ENCODE measurements at regions not wholly inside any gene's neighbourhood (a gene's known extent, or its start where the extent isn't known, plus 50 kb on each side); places are given as distances from the start of the nearest gene placed in this dataset.

GRCh38 chr2:155997538-155997937 lies 335.0 kb downstream of the NR4A2 start:
- Histone ChIP-seq H4K20me1 (ENCODE audit: control insufficient read depth, insufficient read depth, insufficient read length) (no peaks in the 10 kb centered on the region), H2BK12ac (ENCODE audit: insufficient read length, low read depth, low read length) (no peak overlapping the region), H4K5ac (ENCODE audit: insufficient read length, low read depth, low read length) (no peak overlapping the region), H3K9me3 (ENCODE audit: control insufficient read depth, low read depth, low read length) (no peaks in the 10 kb centered on the region), H2BK20ac (ENCODE audit: low read depth, low read length, poor library complexity, severe bottlenecking) (no peak overlapping the region), H4K8ac (replicated peaks; ENCODE audit: insufficient read length, low read depth, low read length) (no peak overlapping the region), H3K27me3 (ENCODE audit: insufficient read depth, low read length) (no peaks in the 10 kb centered on the region), H3K4ac (ENCODE audit: low read depth, low read length) (no peak overlapping the region), H2AK5ac (ENCODE audit: insufficient read length, low read length) (no peak overlapping the region), H3K14ac (ENCODE audit: insufficient read depth, low read length) (no peak overlapping the region), H3K9ac (ENCODE audit: extremely low read depth, insufficient read length, low read length) (no peak overlapping the region), H2BK15ac (ENCODE audit: low read depth, low read length) (no peak overlapping the region), H3K79me1 (ENCODE audit: insufficient read depth, low read depth, low read length, poor library complexity, severe bottlenecking) (no peaks in the 10 kb centered on the region), H2BK120ac (ENCODE audit: low read depth, low read length, poor library complexity, severe bottlenecking) (no peak overlapping the region), H4K91ac (ENCODE audit: insufficient read length, low read depth, low read length) (no peak overlapping the region), H2BK5ac (ENCODE audit: insufficient read length, low read length) (no peak overlapping the region), H3K23ac (ENCODE audit: insufficient read length, low read depth, low read length) (no peak overlapping the region), H3K27ac (ENCODE audit: insufficient read length, low read depth, low read length) (no peak overlapping the region), H3K18ac (ENCODE audit: insufficient read length, low read depth, low read length) (no peak overlapping the region), H3K23me2 (ENCODE audit: insufficient read length, low read depth, low read length, poor library complexity, severe bottlenecking) (no peaks in the 10 kb centered on the region), H3K56ac (ENCODE audit: insufficient read length, low read depth, low read length) (no peak overlapping the region), H2AFZ (ENCODE audit: low read length) (no peak overlapping the region), H3K4me1 (ENCODE audit: insufficient read depth, low read length) (no peaks in the 10 kb centered on the region), H3T11ph (ENCODE audit: low read length) (no peak overlapping the region), H3K79me2 (ENCODE audit: insufficient read depth, low read length) (no peaks in the 10 kb centered on the region), H3K4me2 (ENCODE audit: insufficient read depth, insufficient read length, low read length) (no peak overlapping the region)
- no peak for DNase-seq
- Mint-ChIP-seq H3K27me3 (ENCODE audit: low read depth) (no peaks in the 10 kb centered on the region), H3K4me1 (no peaks in the 10 kb centered on the region), H3K36me3 (ENCODE audit: insufficient read depth in 1 of 3, low read depth in 3 of 3) (peaks cover 0 to 13% (median 6%) of the 10 kb centered on the region in 3 experiments; a peak in 4 of 7 replicates), H3K9me3 (no peaks in the 10 kb centered on the region), H3K27ac (no peak overlapping the region), H3K4me3 (no peak overlapping the region)
- no peak for TF ChIP-seq CTCF (conservative IDR thresholded peaks at IDR 0.05)
- WGBS (ENCODE audit: extremely low coverage, insufficient read length, low lambda C conversion rate): no CpG with 5 or more reads among the region's 2 CpGs

All from H9 (cell line).